HPDE6-E6E7 (cell line): ENCODE measurements at regions not wholly inside any gene's neighbourhood (a gene's known extent, or its start where the extent isn't known, plus 50 kb on each side); places are given as distances from the start of the nearest gene placed in this dataset.
"Not testable (repeated sequence)": the region's sequence is repeated elsewhere in the genome, so short reads cannot be mapped to it uniquely, and the experiment has no call there.

ENCODE experiments used
- DNase-seq: peaks from one replicate; pipeline ENCODE4 v3.0.0; 2011; ENCODE audit warnings: missing footprints; ENCODE audit errors: extremely low spot score

- no peak for DNase-seq
Measured at GRCh38 chr5:136924490-136924889, 559.1 kb upstream of the TRPC7 start.

GRCh38 chr5:136910625-136911024, 545.3 kb upstream of the TRPC7 start:
- DNase-seq: no peak

- no peak for DNase-seq
Measured at GRCh38 chr5:136909906-136910305, 544.6 kb upstream of the TRPC7 start.

- no peak for DNase-seq
Measured at GRCh38 chr5:136907371-136907770, 542.0 kb upstream of the TRPC7 start.

GRCh38 chr5:136906545-136906944, 541.2 kb upstream of the TRPC7 start:
- DNase-seq: no peak

- DNase-seq: no peak
Measured at GRCh38 chr5:136905571-136905970, 540.2 kb upstream of the TRPC7 start.

- no peak for DNase-seq
Measured at GRCh38 chr5:136894070-136894469, 528.7 kb upstream of the TRPC7 start.

GRCh38 chr5:136892000-136892399, 526.7 kb upstream of the TRPC7 start:
- no peak for DNase-seq

- no peak for DNase-seq
Measured at GRCh38 chr5:136891175-136891972, 526.0 kb upstream of the TRPC7 start.

- DNase-seq: no peak
Measured at GRCh38 chr5:136890431-136891148, 525.2 kb upstream of the TRPC7 start.

GRCh38 chr5:136886608-136887007, 521.3 kb upstream of the TRPC7 start:
- DNase-seq: no peak

GRCh38 chr5:136864960-136865359, 499.6 kb upstream of the TRPC7 start:
- DNase-seq: no peak

- DNase-seq: no peak
Measured at GRCh38 chr5:136856648-136857047, 491.3 kb upstream of the TRPC7 start.

- no peak for DNase-seq
Measured at GRCh38 chr5:136853971-136854370, 488.6 kb upstream of the TRPC7 start.

- DNase-seq: no peak
Measured at GRCh38 chr5:136840601-136841000, 475.3 kb upstream of the TRPC7 start.

- no peak for DNase-seq
Measured at GRCh38 chr5:136836093-136836492, 470.7 kb upstream of the TRPC7 start.

GRCh38 chr5:136820848-136821247, 455.5 kb upstream of the TRPC7 start:
- no peak for DNase-seq

- DNase-seq: no peak
Measured at GRCh38 chr5:136819526-136820302, 454.4 kb upstream of the TRPC7 start.

GRCh38 chr5:136816327-136816726, 451.0 kb upstream of the TRPC7 start:
- DNase-seq: no peak

- DNase-seq: no peak
Measured at GRCh38 chr5:136814619-136815378, 449.5 kb upstream of the TRPC7 start.

- not testable (repeated sequence) for DNase-seq
Measured at GRCh38 chr5:136812270-136812669, 446.9 kb upstream of the TRPC7 start.

GRCh38 chr5:136811551-136811950, 446.2 kb upstream of the TRPC7 start:
- DNase-seq: peak; percentile 53
